Psoas muscle (tissue), 7 donors: ENCODE measurements at regions not wholly inside any gene's neighbourhood (a gene's known extent, or its start where the extent isn't known, plus 50 kb on each side); places are given as distances from the start of the nearest gene placed in this dataset.

Experiments
- ATAC-seq, 4 donors: fragments of 200-7000 bp; cut with Tn5 transposase; one replicate each; pipeline ENCODE4 v1.9.1; 2020; ENCODE audit warnings: moderate library complexity in 3 of 4, mild to moderate bottlenecking in 2 of 4
- DNase-seq, 2 donors: peaks; one replicate each; pipeline ENCODE4 v3.0.0-alpha.2; 2020
- H3K27ac ChIP-seq: fragments of 200-600 bp; one replicate; pipeline ENCODE4 v1.8.0; 2022
- H3K27me3 ChIP-seq, 3 donors: fragments of 200-600 bp in 1 of 3; one replicate each; pipeline versions ENCODE4 v1.6.1 to v1.8.0; 2013 to 2022; ENCODE audit warnings: low read length in 2 of 3, mild to moderate bottlenecking in 2 of 3, moderate library complexity in 1 of 3; ENCODE audit not compliant: insufficient read depth in 3 of 3
- H3K36me3 ChIP-seq, 2 donors: fragments of 200-600 bp in 1 of 2; one replicate each; pipeline versions ENCODE4 v1.6.1 to v1.8.0; 2013 to 2022; ENCODE audit warnings: low read depth in 1 of 2, mild to moderate bottlenecking in 1 of 2, moderate library complexity in 1 of 2; ENCODE audit not compliant: insufficient read depth in 1 of 2
- H3K4me1 ChIP-seq: fragments of 200-600 bp; one replicate; pipeline ENCODE4 v1.8.0; 2022
- H3K4me3 ChIP-seq: fragments of 200-600 bp; one replicate; pipeline ENCODE4 v1.8.0; 2022; ENCODE audit warnings: mild to moderate bottlenecking
- H3K9me3 ChIP-seq: fragments of 200-600 bp; one replicate; pipeline ENCODE4 v1.8.0; 2022
- CTCF ChIP-seq: fragments of 200-600 bp; IDR thresholded peaks from one replicate; pipeline ENCODE4 v1.8.0; 2022; ENCODE audit warnings: antibody characterized with exemption
- WGBS, 3 donors: extraction: QIAGEN DNeasy Blood & Tissue Kit; methylation state at CpG; one replicate each; pipeline versions ENCODE4 v1.1.6 to v1.1.7; 2013; 5-methylcytosine and 5-hydroxymethylcytosine counted together
- intact Hi-C, 2 donors: fragments of 100-400 bp; cut with DNase I; formaldehyde crosslinking; loops; one replicate each; pipeline versions ENCODE4 v1.11.0 to v1.14.2; 2022
- donor health status: healthy with polysubstance abuse.
- donor health status: DM: no; HTN: no; CAD: no; lungs with moderate emphysema.
- donor health status: Bipolar disorder and iron deficiency.
- donor health status: healthy.
- donor health status: DM: yes; HTN: yes; CAD: no.
- donor health status: DM: no; HTN: no; CAD: no.
- donor health status: DM: yes; HTN: yes; CAD: no.

GRCh38 chr15:37249249-37249648 is 148.9 kb upstream of the MEIS2 start:
- no peak for DNase-seq
- Histone ChIP-seq H3K9me3 (no peaks in the 10 kb centered on the region), H3K36me3 (no peaks in the 10 kb centered on the region), H3K27me3 (no peaks in the 10 kb centered on the region), H3K4me3 (no peak overlapping the region), H3K4me1 (no peaks in the 10 kb centered on the region), H3K27ac (no peak overlapping the region)
- ATAC-seq: no peak
- intact Hi-C loops: no loop called here
- TF ChIP-seq CTCF: no peak

- H3K27ac ChIP-seq: no peak overlapping the region
- DNase-seq (no peak), ATAC-seq (no peak)
- H3K36me3 ChIP-seq: no peaks in the 10 kb centered on the region
- WGBS, 3 donors: 68 to 75% (median 75%) methylated on average over 3 of the region's 3 CpGs
- H3K4me3 ChIP-seq: no peak overlapping the region
- TF ChIP-seq CTCF: no peak
- intact Hi-C loops: no loop called here
- H3K9me3 ChIP-seq: no peaks in the 10 kb centered on the region
- H3K27me3 ChIP-seq: no peaks in the 10 kb centered on the region
- no peaks in the 10 kb centered on the region for H3K4me1 ChIP-seq
These were observed 152.2 kb upstream of the MEIS2 start for GRCh38 chr15:37252530-37252929.

GRCh38 chr15:37253877-37254276 is 153.5 kb upstream of the MEIS2 start:
- Histone ChIP-seq H3K36me3 (no peaks in the 10 kb centered on the region), H3K9me3 (no peaks in the 10 kb centered on the region), H3K27me3 (no peaks in the 10 kb centered on the region), H3K27ac (no peak overlapping the region), H3K4me1 (no peaks in the 10 kb centered on the region), H3K4me3 (no peak overlapping the region)
- TF ChIP-seq CTCF: no peak
- intact Hi-C loops: no loop called here
- ATAC-seq: no peak
- DNase-seq: no peak
- 46 to 50% (median 49%) methylated on average over 7 of the region's 7 CpGs for WGBS, 3 donors

- Histone ChIP-seq H3K9me3 (no peaks in the 10 kb centered on the region), H3K36me3 (no peaks in the 10 kb centered on the region), H3K4me3 (no peak overlapping the region), H3K27me3 (no peaks in the 10 kb centered on the region), H3K27ac (no peak overlapping the region), H3K4me1 (no peaks in the 10 kb centered on the region)
- ATAC-seq: no peak
- no peak for TF ChIP-seq CTCF
- DNase-seq: no peak
- intact Hi-C loops: loop anchor here in 1 of 2 donors (10.0 kb wide), 1 partner anchor 1585 kb away; no protein-coding TSS in a partner anchor
These were observed 159.9 kb upstream of the MEIS2 start for GRCh38 chr15:37260255-37260654.

- DNase-seq (no peak), ATAC-seq (no peak)
- Histone ChIP-seq H3K36me3 (no peaks in the 10 kb centered on the region), H3K9me3 (no peaks in the 10 kb centered on the region), H3K27ac (no peak overlapping the region), H3K4me1 (no peaks in the 10 kb centered on the region), H3K27me3 (no peaks in the 10 kb centered on the region), H3K4me3 (no peak overlapping the region)
- intact Hi-C loops: loop anchor here in 1 of 2 donors (10.0 kb wide), 1 partner anchor 1583 kb away; no protein-coding TSS in a partner anchor
- 90 to 93% (median 90%) methylated on average over 4 of the region's 4 CpGs for WGBS, 3 donors
- TF ChIP-seq CTCF: no peak
These were observed 161.3 kb upstream of the MEIS2 start for GRCh38 chr15:37261685-37262084.
